GM18498 (cell line): ENCODE measurements at regions not wholly inside any gene's neighbourhood (a gene's known extent, or its start where the extent isn't known, plus 50 kb on each side); places are given as distances from the start of the nearest gene placed in this dataset.
"Not testable (repeated sequence)": the region's sequence is repeated elsewhere in the genome, so short reads cannot be mapped to it uniquely, and the experiment has no call there.

Source experiments
- ATAC-seq: cut with Tn5 transposase; IDR thresholded peaks from one replicate; pipeline ENCODE4 v1.9.1; 2021; ENCODE audit warnings: mild to moderate bottlenecking, moderate library complexity; ENCODE audit not compliant: unreplicated experiment

- ATAC-seq: no peak
Observed at GRCh38 chr10:25851548-25851947, 82.5 kb upstream of the MYO3A start.

GRCh38 chr10:25852364-25852941 is 81.6 kb upstream of the MYO3A start:
- no peak for ATAC-seq

- no peak for ATAC-seq
Observed at GRCh38 chr10:25858076-25858475, 76.0 kb upstream of the MYO3A start.

GRCh38 chr10:25865267-25865666 is 68.8 kb upstream of the MYO3A start:
- ATAC-seq: no peak

- ATAC-seq: no peak
Observed at GRCh38 chr10:25867321-25867720, 66.7 kb upstream of the MYO3A start.

- no peak for ATAC-seq
Observed at GRCh38 chr10:25869067-25869591, 64.9 kb upstream of the MYO3A start.

- ATAC-seq: no peak
Observed at GRCh38 chr10:25869609-25870008, 64.4 kb upstream of the MYO3A start.

GRCh38 chr10:25874402-25874801 is 59.6 kb upstream of the MYO3A start:
- not testable (repeated sequence) for ATAC-seq

- peak; percentile 87 for ATAC-seq
Observed at GRCh38 chr10:25875556-25876165, 58.4 kb upstream of the MYO3A start.

GRCh38 chr10:25877296-25877695 is 56.7 kb upstream of the MYO3A start:
- ATAC-seq: no peak
